NCI-H2227 treated with DMSO at 0.1 percent for 48 hours (cell line): ENCODE measurements at regions not wholly inside any gene's neighbourhood (a gene's known extent, or its start where the extent isn't known, plus 50 kb on each side); places are given as distances from the start of the nearest gene placed in this dataset.

ENCODE experiments used
- DNase-seq: peaks from one replicate; lab custom pipeline; 2025; lab: John Stamatoyannopoulos, UW

- no peak for DNase-seq
These were observed 243.7 kb downstream of the SLC16A7 start for GRCh38 chr12:59839514-59839913.

- no peak for DNase-seq
These were observed 247.5 kb downstream of the SLC16A7 start for GRCh38 chr12:59843260-59843843.

GRCh38 chr12:59844750-59845149 lies 248.9 kb downstream of the SLC16A7 start:
- no peak for DNase-seq

- DNase-seq = no peak
These were observed 249.5 kb downstream of the SLC16A7 start for GRCh38 chr12:59845293-59845692.

- DNase-seq = no peak
These were observed 251.3 kb downstream of the SLC16A7 start for GRCh38 chr12:59847127-59847526.

GRCh38 chr12:59850268-59850667 lies 254.4 kb downstream of the SLC16A7 start:
- no peak for DNase-seq

- no peak for DNase-seq
These were observed 262.8 kb downstream of the SLC16A7 start for GRCh38 chr12:59858508-59859170.

GRCh38 chr12:59859171-59859510 lies 263.3 kb downstream of the SLC16A7 start:
- DNase-seq = no peak

DNA sequence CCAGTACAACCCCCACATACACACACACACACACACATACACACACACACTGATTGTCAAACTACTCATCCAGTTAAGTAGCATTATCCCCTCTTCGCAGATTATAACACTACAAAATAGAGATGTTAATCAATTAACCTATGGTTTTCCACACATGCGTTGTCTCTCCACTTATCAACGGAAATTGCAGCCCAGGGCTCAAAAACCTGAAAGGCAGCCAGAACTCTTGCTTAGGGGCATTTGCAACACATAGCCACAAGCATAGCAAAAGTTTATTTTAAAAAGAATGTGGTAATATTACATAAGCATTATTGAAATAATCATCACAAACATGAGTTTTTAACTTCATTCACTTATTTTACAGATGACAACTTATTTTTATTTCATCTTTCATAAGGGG lies 265.8 kb downstream of the SLC16A7 start:
- DNase-seq = no peak

GRCh38 chr12:59867055-59867454 lies 271.2 kb downstream of the SLC16A7 start:
- DNase-seq = no peak

- DNase-seq = no peak
These were observed 271.9 kb downstream of the SLC16A7 start for GRCh38 chr12:59867689-59868088.

GRCh38 chr12:59871779-59872178 lies 275.9 kb downstream of the SLC16A7 start:
- DNase-seq = no peak

DNA sequence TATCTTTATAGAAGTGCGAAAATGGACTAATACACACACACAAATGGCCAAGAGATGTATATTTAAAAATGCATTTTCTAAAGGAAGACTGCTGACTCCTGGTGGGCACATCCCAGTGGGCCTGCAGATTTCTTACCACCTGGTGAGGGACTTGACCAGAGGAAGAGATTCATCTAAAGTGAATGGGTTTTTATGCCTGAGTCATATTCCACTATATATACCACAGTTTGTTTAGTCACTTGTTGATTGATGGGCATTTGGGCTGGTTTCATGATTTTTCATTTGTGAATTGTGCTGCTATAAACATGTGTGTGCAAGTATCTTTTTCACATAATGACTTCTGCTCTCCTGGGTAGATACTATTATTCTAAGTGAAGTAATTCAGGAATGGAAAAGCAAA lies 277.3 kb downstream of the SLC16A7 start:
- DNase-seq = no peak

DNA sequence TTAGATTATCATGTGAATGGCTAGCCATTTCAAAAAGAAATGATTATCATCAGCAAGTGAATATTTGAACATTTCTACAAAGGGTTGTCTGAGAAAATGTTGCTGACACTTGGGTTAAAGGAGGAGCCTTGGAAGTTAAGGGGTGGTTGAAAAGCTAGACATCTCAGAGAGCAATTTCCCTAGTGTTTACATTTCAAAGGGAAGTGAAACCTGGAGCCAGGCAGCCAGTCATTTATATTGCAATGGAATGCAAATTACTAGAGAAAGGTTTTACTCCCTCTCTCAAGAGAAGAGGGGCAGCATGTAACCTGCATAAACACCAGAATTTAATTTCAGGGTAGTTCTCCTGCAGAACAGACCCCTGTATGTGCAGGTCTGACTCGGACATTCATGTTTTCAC lies 279.0 kb downstream of the SLC16A7 start:
- DNase-seq = no peak

- DNase-seq = no peak
These were observed 290.4 kb downstream of the SLC16A7 start for GRCh38 chr12:59886131-59886733.

GRCh38 chr12:59887178-59887577 lies 291.3 kb downstream of the SLC16A7 start:
- DNase-seq = no peak

- DNase-seq = no peak
These were observed 295.2 kb downstream of the SLC16A7 start for GRCh38 chr12:59890896-59891579.

GRCh38 chr12:59895166-59895775 lies 299.4 kb downstream of the SLC16A7 start:
- DNase-seq = no peak

GRCh38 chr12:59904874-59905521 lies 309.2 kb downstream of the SLC16A7 start:
- no peak for DNase-seq

GRCh38 chr12:59911516-59911915 lies 315.7 kb downstream of the SLC16A7 start:
- no peak for DNase-seq

DNA sequence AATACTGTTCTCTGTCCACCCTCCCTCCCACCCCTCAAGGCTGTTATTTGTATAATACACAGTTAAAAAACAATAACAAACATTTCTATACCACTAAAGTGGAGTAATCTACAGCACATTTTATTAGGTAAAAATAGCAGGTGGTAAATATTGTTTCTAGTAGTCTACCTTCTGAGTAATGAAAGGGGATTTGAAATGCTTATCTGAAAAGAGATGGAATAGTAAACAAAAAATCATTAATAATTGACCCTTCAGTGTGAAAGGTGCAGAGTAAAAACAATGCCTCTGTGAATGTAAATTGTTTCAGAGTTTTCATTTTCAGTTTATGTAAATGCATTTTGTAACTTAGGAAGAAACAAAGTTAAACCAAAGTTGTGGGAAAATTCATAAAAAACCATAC lies 321.2 kb downstream of the SLC16A7 start:
- no peak for DNase-seq

GRCh38 chr12:59927032-59927431 lies 331.2 kb downstream of the SLC16A7 start:
- DNase-seq = no peak
